Transverse colon (tissue), 4 donors: ENCODE measurements at regions not wholly inside any gene's neighbourhood (a gene's known extent, or its start where the extent isn't known, plus 50 kb on each side); places are given as distances from the start of the nearest gene placed in this dataset.

Source experiments
- CTCF ChIP-seq, 5 experiments: fragments of 200-600 bp in 3 of 5; fragments of 450-650 bp in 2 of 5; sonication (generic) in 3 of 5; IDR thresholded peaks; 1 replicate in 2 of 5; 2 replicates in 3 of 5; pipeline ENCODE4 v1.5.1; 2016 to 2017; ENCODE audit warnings: antibody characterized with exemption in 5 of 5, inconsistent platforms in 3 of 5, mild to moderate bottlenecking in 2 of 5, moderate library complexity in 1 of 5
- POLR2A ChIP-seq: fragments of 450-650 bp; IDR thresholded peaks from one replicate; pipeline ENCODE4 v1.6.1; 2016; ENCODE audit warnings: antibody characterized with exemption, mild to moderate bottlenecking, moderate library complexity
- POLR2AphosphoS5 ChIP-seq, 3 donors: sonication (generic); formaldehyde crosslinking; IDR thresholded peaks; one replicate each; pipeline ENCODE4 v1.6.1; 2016; ENCODE audit warnings: antibody characterized with exemption in 3 of 3

GRCh38 chr13:111575276-111575675 lies 254.8 kb downstream of the TEX29 start:
- TF ChIP-seq CTCF (IDR thresholded peaks at IDR 0.05) (no peak), POLR2AphosphoS5 (IDR thresholded peaks at IDR 0.05) (no peak), POLR2A (no peak)
